SHP77 (cell line): ENCODE measurements at regions not wholly inside any gene's neighbourhood (a gene's known extent, or its start where the extent isn't known, plus 50 kb on each side); places are given as distances from the start of the nearest gene placed in this dataset.
"Not testable (repeated sequence)": the region's sequence is repeated elsewhere in the genome, so short reads cannot be mapped to it uniquely, and the experiment has no call there.

Source experiments
- DNase-seq, 2 experiments: peaks; one replicate each; lab custom pipeline; 2025; lab: John Stamatoyannopoulos, UW

- no peak for DNase-seq
Measured at GRCh38 chr17:68141050-68141449, 105.5 kb downstream of the KPNA2 start.

GRCh38 chr17:68142595-68142994 is 105.2 kb upstream of the AMZ2 start:
- no peak for DNase-seq

- DNase-seq: no peak
Measured at GRCh38 chr17:68143425-68143824, 104.4 kb upstream of the AMZ2 start.

GRCh38 chr17:68145088-68145487 is 102.8 kb upstream of the AMZ2 start:
- DNase-seq: no peak

GRCh38 chr17:68148936-68149335 is 98.9 kb upstream of the AMZ2 start:
- DNase-seq: no peak

- DNase-seq: no peak
Measured at GRCh38 chr17:68152161-68152571, 95.7 kb upstream of the AMZ2 start.

- DNase-seq: no peak
Measured at GRCh38 chr17:68155692-68156091, 92.2 kb upstream of the AMZ2 start.

GRCh38 chr17:68161644-68162428 is 86.0 kb upstream of the AMZ2 start:
- DNase-seq: no peak

- not testable (repeated sequence) for DNase-seq
Measured at GRCh38 chr17:68168273-68169164, 79.3 kb upstream of the AMZ2 start.

GRCh38 chr17:68169165-68169821 is 78.5 kb upstream of the AMZ2 start:
- DNase-seq: peak; percentile 15 to 34

- DNase-seq: no peak
Measured at GRCh38 chr17:68169840-68170239, 78.0 kb upstream of the AMZ2 start.

- DNase-seq: no peak
Measured at GRCh38 chr17:68170246-68170645, 77.6 kb upstream of the AMZ2 start.

- peak; percentile 35 to 58 for DNase-seq
Measured at GRCh38 chr17:68172461-68172954, 75.3 kb upstream of the AMZ2 start.

- DNase-seq: no peak
Measured at GRCh38 chr17:68175416-68175815, 72.4 kb upstream of the AMZ2 start.

GRCh38 chr17:68175905-68176304 is 71.9 kb upstream of the AMZ2 start:
- DNase-seq: no peak

- no peak for DNase-seq
Measured at GRCh38 chr17:68176718-68177117, 71.1 kb upstream of the AMZ2 start.

- DNase-seq: no peak
Measured at GRCh38 chr17:68178831-68179230, 69.0 kb upstream of the AMZ2 start.

- DNase-seq: peak in 1 of 2 experiments; percentile 30
Measured at GRCh38 chr17:68179236-68179925, 68.5 kb upstream of the AMZ2 start.

- DNase-seq: no peak
Measured at GRCh38 chr17:68179926-68180285, 67.9 kb upstream of the AMZ2 start.

GRCh38 chr17:68182011-68182306 is 65.9 kb upstream of the AMZ2 start:
- no peak for DNase-seq

GRCh38 chr17:68182940-68183551 is 64.8 kb upstream of the AMZ2 start:
- no peak for DNase-seq

- no peak for DNase-seq
Measured at GRCh38 chr17:68184141-68184571, 63.7 kb upstream of the AMZ2 start.
